ENCODE measurements at regions not wholly inside any gene's neighbourhood (a gene's known extent, or its start where the extent isn't known, plus 50 kb on each side); places are given as distances from the start of the nearest gene placed in this dataset.

DNA sequence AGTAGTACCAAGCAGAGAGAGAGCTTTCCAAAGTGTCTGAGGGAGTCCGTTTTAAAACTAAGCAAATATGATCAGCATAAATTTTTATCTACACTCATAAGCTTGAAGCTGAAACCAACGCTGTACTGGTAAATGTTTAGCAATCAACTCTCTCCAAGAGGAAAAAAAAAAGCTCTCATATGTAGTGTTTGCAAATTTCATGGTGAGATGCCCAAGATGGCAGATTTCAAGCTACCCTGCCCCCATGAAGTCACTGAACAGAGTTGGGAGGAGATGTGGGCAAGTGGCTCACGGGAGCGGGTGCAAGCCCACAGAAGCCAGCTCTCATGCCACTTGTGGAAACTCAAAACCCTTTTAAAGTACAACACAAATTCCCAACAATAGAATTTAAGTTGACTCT lies 475.8 kb downstream of the BCAT1 start:
- DNase-seq (ENCODE audit: low spot score), result no peak

DNA sequence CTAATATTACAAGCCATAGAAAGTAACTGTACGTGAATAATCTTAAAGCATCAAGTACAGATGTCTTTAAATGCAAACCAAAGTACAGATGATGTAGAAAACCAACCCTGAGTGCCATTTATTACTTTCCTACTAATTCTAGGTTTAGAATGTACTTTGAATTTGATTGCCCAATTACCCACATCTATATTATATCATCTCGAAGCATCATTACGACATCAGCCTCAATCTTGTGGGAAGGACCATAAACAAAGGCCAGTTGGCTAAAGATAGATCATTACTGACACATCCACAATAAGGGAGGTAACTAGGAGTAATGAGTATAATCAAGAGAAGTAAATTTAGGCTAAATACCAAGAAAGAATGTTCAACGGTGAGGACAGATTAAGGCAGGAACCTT lies 478.9 kb downstream of the BCAT1 start:
- DNase-seq (ENCODE audit: low spot score), result peak; percentile 5

- DNase-seq (ENCODE audit: low spot score), result no peak
These were observed 479.8 kb downstream of the BCAT1 start for GRCh38 chr12:24469089-24469488.

DNA sequence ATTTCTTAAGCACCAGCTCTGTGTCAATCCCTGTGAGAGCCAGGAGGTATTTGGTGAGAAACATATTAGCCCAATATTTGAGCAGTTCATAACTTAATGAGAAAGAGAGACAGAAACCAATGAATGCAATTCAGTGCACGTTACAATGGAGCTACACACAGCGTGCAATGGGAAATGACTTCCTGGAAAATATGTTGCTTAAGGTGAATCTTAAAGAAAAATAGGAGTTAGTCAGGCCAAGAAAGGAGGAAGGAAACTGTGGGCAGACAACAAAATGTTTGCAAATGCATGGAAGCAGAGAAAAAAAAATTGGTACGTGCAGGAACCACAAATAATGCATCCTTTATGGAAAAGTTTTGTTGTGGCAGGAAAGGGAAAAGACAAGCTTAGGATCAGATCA lies 481.7 kb downstream of the BCAT1 start:
- no peak for DNase-seq (ENCODE audit: low spot score)

DNA sequence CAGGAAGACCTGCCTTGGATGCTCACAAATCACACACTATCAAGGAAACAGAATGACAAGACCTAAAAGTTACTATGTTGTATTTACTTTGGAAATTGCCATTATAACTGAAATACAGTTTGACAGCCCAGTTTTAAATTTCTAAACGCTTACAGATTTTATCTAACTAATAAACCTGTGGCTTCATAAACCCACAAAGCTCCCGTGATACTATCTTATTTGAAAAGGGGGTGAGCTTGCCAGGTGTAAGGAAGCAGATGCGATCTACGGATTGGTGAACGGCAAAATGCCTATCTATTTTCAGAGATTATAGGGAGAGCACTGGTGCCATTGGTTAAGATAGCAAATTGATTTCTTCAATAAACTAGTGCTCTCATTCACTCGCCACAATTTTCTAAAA lies 485.5 kb downstream of the BCAT1 start:
- DNase-seq (ENCODE audit: low spot score), result no peak

GRCh38 chr12:24462946-24463345 lies 486.0 kb downstream of the BCAT1 start:
- DNase-seq (ENCODE audit: low spot score), result no peak

- no peak for DNase-seq (ENCODE audit: low spot score)
These were observed 488.4 kb downstream of the BCAT1 start for GRCh38 chr12:24460506-24460905.

DNA sequence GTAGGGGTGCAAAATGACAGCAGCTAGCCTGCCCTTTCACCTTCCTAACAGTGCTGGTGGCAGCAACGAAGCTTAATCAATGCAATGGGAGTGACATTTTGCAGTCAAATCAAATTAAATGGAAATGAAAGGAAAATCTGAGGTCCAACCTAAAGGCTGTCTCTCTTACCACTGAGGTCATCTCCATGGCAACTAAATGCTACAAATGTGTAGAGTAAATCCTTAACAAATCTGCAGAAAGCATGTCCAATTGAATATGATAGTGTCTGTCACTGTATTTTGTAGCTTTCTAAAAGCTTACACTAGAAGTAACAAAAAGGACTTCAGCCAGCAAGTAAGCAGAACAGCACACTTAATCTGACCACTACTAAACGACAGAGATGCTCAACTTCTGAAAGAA lies 488.8 kb downstream of the BCAT1 start:
- DNase-seq (ENCODE audit: low spot score), result no peak

- DNase-seq (ENCODE audit: low spot score), result no peak
These were observed 493.1 kb downstream of the BCAT1 start for GRCh38 chr12:24455811-24456210.

GRCh38 chr12:24447678-24448077 lies 498.2 kb upstream of the SOX5 start:
- DNase-seq (ENCODE audit: low spot score), result no peak

DNA sequence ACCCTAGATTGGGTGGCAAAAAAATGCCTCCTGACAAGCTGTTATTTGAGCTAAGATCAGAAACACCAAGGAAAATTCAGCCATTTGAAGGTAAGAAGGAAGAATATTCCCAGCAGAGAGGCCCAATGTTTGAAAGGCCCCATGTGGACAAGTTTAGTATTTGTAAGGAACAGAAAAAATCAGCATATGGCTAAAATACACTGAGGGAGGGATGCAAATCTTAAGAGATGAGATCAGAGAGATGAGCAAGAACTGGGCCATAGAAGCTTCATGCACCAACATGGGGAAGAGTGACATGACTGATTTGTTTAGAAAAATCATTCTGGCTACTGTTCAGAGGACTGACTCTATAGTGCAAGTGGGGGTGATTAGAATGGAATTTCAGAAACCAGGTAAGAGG lies 496.8 kb upstream of the SOX5 start:
- no peak for DNase-seq (ENCODE audit: low spot score)

DNA sequence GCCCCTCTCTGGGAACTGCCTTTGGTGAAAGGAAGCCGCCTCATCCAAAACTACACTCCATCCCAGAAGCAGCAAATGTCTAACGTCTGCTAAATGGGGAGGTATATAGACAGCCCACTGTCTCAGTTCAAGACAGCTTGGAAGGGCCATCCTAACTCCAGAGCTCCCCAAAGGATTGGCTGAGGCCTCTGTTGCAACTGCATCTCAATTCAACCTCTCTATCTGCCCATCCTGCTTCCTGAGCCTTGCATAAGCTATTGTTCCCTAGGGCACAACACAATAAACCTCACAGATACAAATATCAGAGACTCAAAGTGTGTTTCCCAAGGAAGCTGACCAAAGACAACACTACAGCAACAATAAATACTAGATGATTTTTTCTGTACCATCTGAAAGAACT lies 495.2 kb upstream of the SOX5 start:
- no peak for DNase-seq (ENCODE audit: low spot score)

DNA sequence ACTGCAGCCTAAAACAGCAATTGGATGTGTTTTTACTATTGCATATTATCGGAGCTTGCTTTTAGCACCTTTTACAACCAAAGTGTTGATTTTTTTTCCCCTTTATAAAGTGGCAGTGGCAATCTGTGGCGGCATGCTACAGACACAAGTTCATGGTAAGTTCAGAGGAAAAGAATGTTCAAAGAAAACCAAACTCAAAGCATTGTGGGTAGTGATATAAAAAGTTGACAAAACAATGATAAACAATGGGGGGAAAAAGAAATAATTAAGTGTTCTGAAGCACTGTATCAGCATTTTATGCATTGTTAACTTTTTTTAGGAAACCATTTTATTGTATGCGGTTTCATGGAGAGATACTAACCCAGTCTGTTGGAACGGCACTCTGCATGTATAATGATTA lies 492.0 kb upstream of the SOX5 start:
- no peak for DNase-seq (ENCODE audit: low spot score)

- DNase-seq (ENCODE audit: low spot score), result no peak
These were observed 487.2 kb upstream of the SOX5 start for GRCh38 chr12:24436667-24437066.

DNA sequence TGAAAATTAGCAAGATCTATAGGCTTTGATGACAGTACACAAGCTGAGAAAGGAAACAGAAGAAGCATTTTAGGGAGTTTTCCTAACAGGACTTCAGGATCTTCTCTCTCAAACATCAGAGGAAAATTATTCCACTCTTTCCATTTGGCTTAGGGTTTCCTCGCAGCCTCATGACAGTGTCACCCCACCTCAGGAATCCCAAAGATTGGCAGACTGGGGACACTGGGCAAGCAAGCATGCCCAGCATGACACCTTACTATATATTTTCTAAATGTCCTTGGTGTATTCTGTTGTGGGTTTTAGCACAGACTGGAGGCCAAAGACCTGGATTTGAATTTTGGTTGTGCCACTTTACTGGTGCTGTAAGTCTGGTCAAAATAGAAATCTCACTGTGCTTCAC lies 482.4 kb upstream of the SOX5 start:
- DNase-seq (ENCODE audit: low spot score), result no peak

GRCh38 chr12:24427776-24428175 lies 478.3 kb upstream of the SOX5 start:
- no peak for DNase-seq (ENCODE audit: low spot score)

DNA sequence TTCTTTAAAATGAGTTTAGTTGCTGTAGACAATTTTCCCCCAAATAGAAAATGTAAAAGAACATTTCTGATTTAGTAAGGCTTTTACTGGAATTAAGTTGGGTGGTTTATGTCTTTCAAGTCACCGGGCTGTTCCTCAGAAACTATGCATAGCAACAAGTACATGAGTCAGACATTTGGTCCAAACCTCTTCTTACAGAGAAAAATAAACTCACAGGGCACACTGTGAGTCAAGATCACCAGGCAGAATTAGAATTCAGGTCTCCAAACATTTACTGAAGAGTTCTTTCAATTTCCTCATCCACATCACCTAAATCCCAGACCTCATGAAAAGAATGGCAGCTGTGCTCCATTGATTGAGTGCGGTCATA lies 476.1 kb upstream of the SOX5 start:
- DNase-seq (ENCODE audit: low spot score), result peak; percentile 56

DNA sequence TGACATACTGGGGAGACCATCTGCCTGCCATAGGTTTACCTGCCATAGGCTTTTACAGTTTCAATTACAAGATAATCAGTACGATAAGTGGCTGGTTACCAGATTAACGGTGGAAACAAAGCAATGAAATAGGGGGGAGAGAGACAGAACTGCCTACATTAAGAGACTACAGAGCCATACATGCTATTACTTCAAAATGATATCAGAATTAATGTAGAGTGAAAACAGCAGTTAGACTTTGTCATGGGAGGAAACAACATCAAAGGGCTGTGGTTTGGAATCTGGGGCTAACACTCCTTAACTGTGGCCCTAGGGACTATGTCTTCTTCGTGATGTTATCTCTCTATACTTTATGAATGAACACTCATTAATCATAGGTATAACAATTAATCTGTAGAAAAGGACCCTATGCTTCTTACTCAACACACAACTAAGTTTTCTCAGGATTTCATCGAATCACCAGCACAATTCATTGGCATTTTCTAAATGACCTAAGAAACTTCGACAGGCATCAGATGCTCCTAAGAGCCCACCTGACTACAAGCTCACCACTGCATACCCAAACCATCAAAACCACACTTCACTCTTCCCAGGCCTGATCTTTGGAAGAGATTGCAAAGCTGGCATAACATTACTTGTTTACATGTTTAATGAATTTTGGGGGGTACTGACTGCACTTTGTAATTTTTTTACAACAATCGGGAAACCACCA lies 475.6 kb upstream of the SOX5 start:
- no peak for DNase-seq (ENCODE audit: low spot score)

DNA sequence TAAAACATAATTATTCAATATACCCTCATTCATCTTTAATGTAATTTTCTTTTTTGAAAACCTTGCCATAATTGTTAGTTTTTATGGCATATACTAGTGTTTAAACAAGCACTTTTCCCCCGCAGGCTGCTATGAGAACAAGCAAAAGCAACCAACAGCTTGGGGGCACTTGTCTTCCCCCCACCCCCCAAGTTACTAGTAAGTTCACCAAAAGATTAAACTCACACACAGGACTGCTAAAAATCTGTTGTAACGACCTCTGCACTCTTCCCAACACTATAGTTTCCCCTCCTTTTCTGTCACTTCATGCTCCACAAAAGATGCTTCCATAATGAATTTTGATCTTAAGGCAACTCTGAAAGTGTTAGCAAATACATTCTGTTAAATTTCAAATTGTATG lies 474.9 kb upstream of the SOX5 start:
- DNase-seq (ENCODE audit: low spot score), result no peak

DNA sequence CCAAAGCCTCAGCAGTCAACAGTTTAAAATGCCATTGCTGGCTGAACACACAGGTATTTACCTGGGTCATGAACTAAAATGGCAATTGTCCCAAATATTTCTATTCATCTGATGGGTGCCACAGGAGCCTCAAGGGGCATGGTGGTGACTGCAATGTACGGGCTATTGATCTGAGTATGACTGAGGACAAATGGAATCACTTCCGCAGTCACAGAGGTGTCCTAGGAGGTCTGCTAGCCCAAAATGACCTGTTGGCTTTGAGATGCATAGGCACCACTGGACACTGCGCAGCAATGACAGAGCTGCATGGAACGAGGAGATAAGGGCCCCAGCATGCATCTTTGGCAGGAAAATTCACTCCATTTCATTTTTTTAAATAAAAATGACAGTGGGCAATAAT lies 474.1 kb upstream of the SOX5 start:
- DNase-seq (ENCODE audit: low spot score), result no peak

GRCh38 chr12:24421759-24422158 lies 472.3 kb upstream of the SOX5 start:
- DNase-seq (ENCODE audit: low spot score), result no peak

DNA sequence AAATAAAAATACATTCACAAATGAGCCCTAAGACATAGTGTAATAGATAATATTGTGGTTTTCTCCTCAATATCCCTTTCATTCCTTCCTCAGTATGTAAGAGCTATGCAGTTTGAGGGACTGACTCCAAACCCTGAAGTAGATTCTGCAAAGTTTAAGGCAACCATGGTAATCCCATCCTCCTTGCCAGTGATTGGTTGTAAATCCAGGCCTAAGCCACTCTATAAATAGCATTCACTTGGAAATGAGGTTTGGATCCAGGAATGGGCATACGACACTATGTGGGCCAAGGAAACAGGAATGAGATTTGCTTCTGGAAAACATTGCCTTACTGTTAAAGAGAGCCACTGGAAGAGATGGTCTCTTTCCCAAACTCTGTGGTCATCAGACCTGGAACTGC lies 468.7 kb upstream of the SOX5 start:
- peak; percentile 8 for DNase-seq (ENCODE audit: low spot score)

DNA sequence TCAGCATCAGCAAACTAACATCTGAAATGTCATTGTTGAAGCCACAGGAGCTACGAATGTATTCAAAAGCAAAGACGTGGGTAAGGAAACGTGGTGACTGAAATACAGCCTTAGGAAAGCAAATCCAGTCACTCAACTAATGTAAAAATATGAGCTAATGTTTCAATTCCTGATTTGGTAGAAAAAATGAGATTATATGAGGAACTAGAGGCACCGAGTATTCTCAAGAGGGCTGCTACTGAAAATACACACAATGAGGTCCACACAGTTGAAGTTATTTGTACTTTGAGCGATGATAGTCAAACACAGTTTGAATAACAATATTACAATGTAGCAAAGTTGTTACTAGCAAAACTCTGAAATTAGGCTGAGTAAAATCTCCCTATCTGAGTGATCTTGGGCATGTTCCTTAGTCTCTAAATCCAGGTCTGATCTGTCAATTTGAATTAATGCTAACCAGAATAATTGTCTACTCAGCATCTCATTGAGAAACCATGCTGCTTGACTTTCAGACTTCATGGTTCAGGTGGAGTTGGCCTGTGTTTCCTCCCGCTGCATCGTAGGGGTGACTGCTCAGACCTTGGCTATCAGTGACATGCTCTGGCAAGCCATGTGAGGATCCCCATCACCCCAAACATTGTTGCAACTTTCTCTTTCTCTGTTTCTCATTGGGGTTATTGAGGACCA lies 467.1 kb upstream of the SOX5 start:
- no peak for DNase-seq (ENCODE audit: low spot score)

- no peak for DNase-seq (ENCODE audit: low spot score)
These were observed 466.5 kb upstream of the SOX5 start for GRCh38 chr12:24415934-24416333.
